ENCODE measurements at regions not wholly inside any gene's neighbourhood (a gene's known extent, or its start where the extent isn't known, plus 50 kb on each side); places are given as distances from the start of the nearest gene placed in this dataset.
A peak's percentile ranks its signal among the peaks of the same experiment; 100 is the strongest.

- no peak for DNase-seq (ENCODE audit: low spot score in 2 of 2)
- ATAC-seq (ENCODE audit: low read depth): no peak
- Mint-ChIP-seq H3K9me3 (no peaks in the 10 kb centered on the region), H3K4me1 (peaks cover 3% of the 10 kb centered on the region), H3K4me3 (no peak overlapping the region), H3K27me3 (peaks cover 3% of the 10 kb centered on the region), H3K36me3 (no peaks in the 10 kb centered on the region), H3K27ac (no peak overlapping the region)
Measured at GRCh38 chr3:124566701-124567100, 163.6 kb upstream of the UMPS start.

- no peak for ATAC-seq (ENCODE audit: low read depth)
- no peaks in the 10 kb centered on the region for H3K9me3 Mint-ChIP-seq
- peaks cover 3% of the 10 kb centered on the region for H3K4me1 Mint-ChIP-seq
- H3K36me3 Mint-ChIP-seq: no peaks in the 10 kb centered on the region
- H3K4me3 Mint-ChIP-seq: no peak overlapping the region
- no peak overlapping the region for H3K27ac Mint-ChIP-seq
- no peak for DNase-seq (ENCODE audit: low spot score in 2 of 2)
- H3K27me3 Mint-ChIP-seq: peaks cover 3% of the 10 kb centered on the region
Measured at GRCh38 chr3:124567179-124567578, 163.1 kb upstream of the UMPS start.

- ATAC-seq (ENCODE audit: low read depth) (no peak), DNase-seq (ENCODE audit: low spot score in 2 of 2) (no peak)
- H3K4me1 Mint-ChIP-seq: peaks cover 3% of the 10 kb centered on the region
- no peak overlapping the region for H3K4me3 Mint-ChIP-seq
- no peaks in the 10 kb centered on the region for H3K27me3 Mint-ChIP-seq
- H3K36me3 Mint-ChIP-seq: no peaks in the 10 kb centered on the region
- H3K9me3 Mint-ChIP-seq: no peaks in the 10 kb centered on the region
- H3K27ac Mint-ChIP-seq: no peak overlapping the region
Measured at GRCh38 chr3:124569761-124570160, 160.5 kb upstream of the UMPS start.

- ATAC-seq (ENCODE audit: low read depth): peak; percentile 42
- Mint-ChIP-seq H3K4me1 (peaks cover 3% of the 10 kb centered on the region), H3K27me3 (no peaks in the 10 kb centered on the region), H3K36me3 (no peaks in the 10 kb centered on the region), H3K9me3 (no peaks in the 10 kb centered on the region), H3K27ac (no peak overlapping the region), H3K4me3 (no peak overlapping the region)
- no peak for DNase-seq (ENCODE audit: low spot score in 2 of 2)
Measured at GRCh38 chr3:124570232-124570631, 160.0 kb upstream of the UMPS start.

GRCh38 chr3:124572851-124573405, 157.3 kb upstream of the UMPS start:
- H3K9me3 Mint-ChIP-seq: no peaks in the 10 kb centered on the region
- H3K36me3 Mint-ChIP-seq: no peaks in the 10 kb centered on the region
- no peak for DNase-seq (ENCODE audit: low spot score in 2 of 2)
- no peak overlapping the region for H3K4me3 Mint-ChIP-seq
- peaks cover 5% of the 10 kb centered on the region for H3K27me3 Mint-ChIP-seq
- H3K4me1 Mint-ChIP-seq: peaks cover 3% of the 10 kb centered on the region
- no peak overlapping the region for H3K27ac Mint-ChIP-seq
- ATAC-seq (ENCODE audit: low read depth): no peak

DNA sequence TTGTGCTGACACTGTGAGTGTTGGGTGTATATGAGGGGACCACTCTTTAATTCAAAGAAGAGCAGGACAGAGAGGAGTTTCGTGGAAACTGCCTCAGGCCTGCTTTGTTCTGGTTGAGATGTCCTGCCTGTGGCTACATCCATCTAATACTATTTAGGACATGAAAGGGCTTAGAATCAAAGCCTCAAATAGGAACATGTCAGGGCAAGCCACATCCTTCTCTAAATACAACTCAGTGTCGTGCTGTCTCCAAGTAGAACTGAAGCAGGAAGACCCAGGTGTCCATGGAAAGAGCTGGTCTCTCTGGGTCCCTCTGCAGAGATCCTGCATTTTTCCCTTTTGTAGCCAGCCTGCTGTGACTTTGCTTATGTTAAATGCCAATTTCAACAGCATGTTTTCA, 156.2 kb upstream of the UMPS start:
- no peak overlapping the region for H3K27ac Mint-ChIP-seq

DNA sequence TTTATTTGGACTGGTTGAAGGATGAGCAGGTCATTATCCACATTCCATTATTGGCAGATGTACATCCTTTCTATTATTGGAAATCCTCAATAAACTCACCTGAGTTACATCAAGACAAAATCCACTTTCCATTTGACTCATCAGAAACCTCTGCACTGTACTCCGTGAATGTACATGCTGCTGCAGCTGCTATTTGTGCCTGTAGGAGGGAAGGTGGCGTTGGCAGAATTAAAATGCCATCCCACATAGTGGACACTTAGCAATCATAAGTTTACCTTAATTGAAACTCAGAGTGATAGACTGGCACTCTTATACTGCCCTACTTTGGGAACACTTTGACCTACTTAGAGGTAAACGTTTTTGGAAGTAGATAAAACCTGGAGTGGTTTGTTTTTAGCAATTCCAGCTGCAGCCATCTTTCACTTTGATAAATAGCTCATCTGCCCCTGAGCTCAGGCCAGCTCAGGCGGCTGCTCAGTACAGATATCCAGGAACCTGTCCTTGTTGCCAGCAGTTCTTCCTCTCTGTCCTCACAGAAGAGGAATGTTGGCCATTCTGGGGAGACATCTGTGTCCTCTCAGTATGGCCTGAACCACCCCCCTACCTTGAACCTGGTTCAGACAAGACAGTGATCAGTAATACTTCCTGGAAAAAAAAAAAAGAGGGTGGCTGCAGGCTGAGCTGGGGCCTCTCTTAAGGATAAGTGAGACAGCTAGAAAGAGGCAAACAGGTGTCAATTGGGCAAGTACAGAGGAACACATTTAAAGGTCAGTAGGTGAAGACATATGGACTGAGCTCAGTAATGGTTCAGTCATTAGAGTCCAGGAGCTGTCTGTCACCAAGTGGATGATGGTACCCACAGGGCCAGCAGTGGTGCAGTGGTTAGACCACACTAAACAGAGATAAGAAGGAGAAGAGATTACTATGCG, 153.4 kb upstream of the UMPS start:
- no peaks in the 10 kb centered on the region for H3K4me1 Mint-ChIP-seq
- no peaks in the 10 kb centered on the region for H3K9me3 Mint-ChIP-seq
- ATAC-seq (ENCODE audit: low read depth) (no peak), DNase-seq (ENCODE audit: low spot score in 2 of 2) (no peak)
- H3K27ac Mint-ChIP-seq: no peak overlapping the region
- H3K27me3 Mint-ChIP-seq: peaks cover 9% of the 10 kb centered on the region
- H3K4me3 Mint-ChIP-seq: no peak overlapping the region
- no peaks in the 10 kb centered on the region for H3K36me3 Mint-ChIP-seq

More for the DNA sequence above, 156.2 kb upstream of the UMPS start:
- H3K36me3 Mint-ChIP-seq: no peaks in the 10 kb centered on the region
- DNase-seq (ENCODE audit: low spot score in 2 of 2) (no peak), ATAC-seq (ENCODE audit: low read depth) (no peak)
- H3K27me3 Mint-ChIP-seq: peaks cover 5% of the 10 kb centered on the region
- peaks cover 3% of the 10 kb centered on the region for H3K4me1 Mint-ChIP-seq
- no peak overlapping the region for H3K4me3 Mint-ChIP-seq
- no peaks in the 10 kb centered on the region for H3K9me3 Mint-ChIP-seq

- DNase-seq (ENCODE audit: low spot score in 2 of 2) (no peak), ATAC-seq (ENCODE audit: low read depth) (no peak)
- Mint-ChIP-seq H3K4me1 (no peaks in the 10 kb centered on the region), H3K27ac (no peak overlapping the region), H3K36me3 (no peaks in the 10 kb centered on the region), H3K4me3 (no peak overlapping the region), H3K9me3 (no peaks in the 10 kb centered on the region), H3K27me3 (peaks cover 9% of the 10 kb centered on the region)
Measured at GRCh38 chr3:124577494-124578167, 152.6 kb upstream of the UMPS start.

GRCh38 chr3:124579641-124580040, 150.6 kb upstream of the UMPS start:
- no peak overlapping the region for H3K27ac Mint-ChIP-seq
- ATAC-seq (ENCODE audit: low read depth): no peak
- H3K36me3 Mint-ChIP-seq: no peaks in the 10 kb centered on the region
- no peak overlapping the region for H3K4me3 Mint-ChIP-seq
- H3K27me3 Mint-ChIP-seq: peaks cover 14% of the 10 kb centered on the region
- peaks cover 5% of the 10 kb centered on the region for H3K4me1 Mint-ChIP-seq
- no peak for DNase-seq (ENCODE audit: low spot score in 2 of 2)
- H3K9me3 Mint-ChIP-seq: no peaks in the 10 kb centered on the region

GRCh38 chr3:124582196-124582595, 148.1 kb upstream of the UMPS start:
- Mint-ChIP-seq H3K27me3 (peaks cover 23% of the 10 kb centered on the region), H3K36me3 (no peaks in the 10 kb centered on the region), H3K27ac (no peak overlapping the region), H3K4me1 (peaks cover 11% of the 10 kb centered on the region), H3K4me3 (no peak overlapping the region), H3K9me3 (no peaks in the 10 kb centered on the region)
- DNase-seq (ENCODE audit: low spot score in 2 of 2): no peak
- ATAC-seq (ENCODE audit: low read depth): no peak

DNA sequence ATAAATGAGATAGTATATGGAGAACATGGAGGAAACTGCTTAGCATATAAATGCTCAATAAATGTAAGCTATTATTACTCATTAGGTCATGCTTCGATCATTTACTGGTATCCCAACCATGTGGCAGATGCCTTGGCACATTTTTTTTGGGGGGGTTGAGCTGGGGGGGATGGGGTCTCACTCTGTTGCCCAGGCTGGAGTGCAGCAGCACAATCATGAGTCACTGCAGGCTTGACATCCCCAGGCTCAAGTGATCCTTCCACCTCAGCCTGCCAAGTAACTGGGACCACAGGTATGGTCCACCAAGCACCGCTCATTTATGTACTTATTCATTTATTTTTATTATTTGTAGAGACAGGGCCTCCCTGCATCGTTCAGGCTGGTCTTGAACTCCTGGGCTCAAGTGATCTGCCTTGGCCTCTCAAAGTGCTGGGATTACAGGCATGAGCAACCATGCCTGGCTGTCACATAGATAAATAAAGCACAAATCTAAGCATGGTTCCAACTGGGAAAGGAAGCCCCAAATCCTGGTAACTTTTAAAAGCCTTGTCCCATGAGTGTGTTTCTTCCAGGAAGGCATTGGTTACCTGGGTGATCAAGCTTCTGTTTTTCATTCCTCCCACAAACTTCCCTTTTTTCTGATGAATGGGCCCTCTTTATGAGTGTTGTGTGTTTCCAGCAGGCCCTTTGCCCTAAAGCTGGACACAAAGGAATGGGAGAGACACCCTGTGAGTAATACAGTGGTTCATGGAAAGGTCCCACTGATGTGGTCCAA, 147.4 kb upstream of the UMPS start:
- Mint-ChIP-seq H3K4me3 (no peak overlapping the region), H3K27ac (no peak overlapping the region)

DNA sequence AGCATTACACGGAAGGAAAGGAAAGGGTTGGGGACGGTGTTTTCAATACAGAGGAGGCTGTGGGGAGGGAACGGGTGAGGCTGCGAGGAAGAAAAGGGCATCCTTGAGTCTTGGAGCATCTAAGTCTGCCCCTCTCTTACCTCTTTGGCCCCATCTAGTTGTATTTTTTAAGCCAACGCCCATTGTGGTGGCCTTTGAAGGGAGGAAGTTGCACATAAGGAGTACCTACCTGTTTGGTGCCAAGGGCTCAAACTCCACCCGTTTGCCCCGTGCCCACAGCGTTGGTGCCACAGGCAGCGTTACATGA, 146.1 kb upstream of the UMPS start:
- peaks cover 33% of the 10 kb centered on the region for H3K27me3 Mint-ChIP-seq
- no peaks in the 10 kb centered on the region for H3K9me3 Mint-ChIP-seq
- peak overlapping the region; percentile 35 for H3K4me3 Mint-ChIP-seq
- no peaks in the 10 kb centered on the region for H3K36me3 Mint-ChIP-seq
- H3K4me1 Mint-ChIP-seq: peaks cover 11% of the 10 kb centered on the region
- H3K27ac Mint-ChIP-seq: no peak overlapping the region
- DNase-seq (ENCODE audit: low spot score in 2 of 2) (no peak), ATAC-seq (ENCODE audit: low read depth) (peak; percentile 31)

More for the DNA sequence above, 147.4 kb upstream of the UMPS start:
- H3K27me3 Mint-ChIP-seq: peaks cover 25% of the 10 kb centered on the region
- DNase-seq (ENCODE audit: low spot score in 2 of 2) (no peak), ATAC-seq (ENCODE audit: low read depth) (no peak)
- H3K36me3 Mint-ChIP-seq: no peaks in the 10 kb centered on the region
- H3K4me1 Mint-ChIP-seq: peaks cover 11% of the 10 kb centered on the region
- no peaks in the 10 kb centered on the region for H3K9me3 Mint-ChIP-seq

DNA sequence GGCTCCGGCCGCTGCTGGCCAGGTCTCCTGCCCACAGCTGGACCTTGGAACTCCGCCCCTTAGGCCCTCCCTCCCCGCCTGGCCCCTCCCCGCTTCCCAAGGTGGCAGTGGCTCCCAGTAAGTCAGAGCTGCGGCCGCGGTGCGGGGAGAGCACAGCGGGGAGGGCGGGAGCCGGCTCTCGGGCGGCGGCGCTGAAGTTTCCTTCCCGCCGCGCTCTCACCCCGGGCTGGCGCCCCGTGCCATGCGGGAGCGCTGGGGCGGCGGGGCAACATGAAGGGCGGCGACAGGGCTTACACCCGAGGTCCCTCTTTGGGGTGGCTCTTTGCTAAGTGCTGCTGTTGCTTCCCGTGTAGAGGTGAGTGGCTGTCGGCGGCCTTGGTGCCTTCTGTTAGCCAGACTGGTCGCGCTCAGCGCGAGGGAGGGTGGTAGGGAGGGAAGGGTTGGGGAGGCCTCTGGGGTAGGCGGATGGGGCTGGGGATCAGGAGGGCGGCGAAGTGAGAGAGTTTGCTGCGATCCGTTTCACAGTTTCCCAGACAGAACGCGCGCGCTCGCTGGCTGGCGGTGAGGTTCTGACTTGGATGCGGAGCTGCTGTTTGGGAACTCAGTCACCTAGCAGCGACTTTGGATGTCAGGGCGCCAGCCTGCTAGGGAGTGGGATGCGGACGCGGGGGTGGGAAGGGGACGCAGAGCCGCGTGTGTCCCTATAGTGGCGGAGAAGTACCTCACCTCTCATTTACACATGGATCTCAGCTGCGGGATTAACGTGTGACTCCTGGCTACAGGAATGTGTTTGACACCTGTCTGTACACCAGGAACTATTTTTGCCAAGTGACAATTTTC, 145.5 kb upstream of the UMPS start:
- no peaks in the 10 kb centered on the region for H3K9me3 Mint-ChIP-seq
- H3K36me3 Mint-ChIP-seq: no peaks in the 10 kb centered on the region
- peaks cover 11% of the 10 kb centered on the region for H3K4me1 Mint-ChIP-seq
- DNase-seq (ENCODE audit: low spot score in 2 of 2) (no peak), ATAC-seq (ENCODE audit: low read depth) (peak; percentile 46)
- peaks cover 33% of the 10 kb centered on the region for H3K27me3 Mint-ChIP-seq
- peak overlapping the region; percentile 73 for H3K4me3 Mint-ChIP-seq
- peak overlapping the region; percentile 20 for H3K27ac Mint-ChIP-seq

Data from memory B cell (primary cell).